CD4-positive, alpha-beta T cell (primary cell): ENCODE measurements at regions not wholly inside any gene's neighbourhood (a gene's known extent, or its start where the extent isn't known, plus 50 kb on each side); places are given as distances from the start of the nearest gene placed in this dataset.

Source experiments
- ATAC-seq: fragments of 200-7000 bp; cut with Tn5 transposase; one replicate; pipeline ENCODE4 v1.10.0; 2022; ENCODE audit warnings: mild to moderate bottlenecking; ENCODE audit not compliant: poor library complexity
- CTCF ChIA-PET: fragments of 350-600 bp; sonication (Branson Sonifier 250); formaldehyde crosslinking; loops from one replicate; lab custom pipeline; 2021; ENCODE audit warnings: antibody characterized with exemption, inconsistent platforms; lab: Charles Lee
- POLR2A ChIA-PET: fragments of 350-600 bp; sonication (Branson Sonifier 250); formaldehyde crosslinking; loops from one replicate; lab custom pipeline; 2021; ENCODE audit warnings: antibody characterized with exemption, inconsistent platforms; lab: Charles Lee
- DNase-seq, 14 experiments: peaks; one replicate each; pipeline ENCODE4 v3.0.0-alpha.2; 2013 to 2020; ENCODE audit warnings: mixed read lengths in 2 of 14
- H3K27ac ChIP-seq, 2 donors: one replicate each; pipeline versions ENCODE4 v1.5.1 to v1.7.0; 2013; ENCODE audit warnings: low read length in 2 of 2, low read depth in 1 of 2, mild to moderate bottlenecking in 1 of 2
- H3K27me3 ChIP-seq, 2 experiments: 1 replicate in 1 of 2; 2 replicates in 1 of 2; pipeline versions ENCODE4 v1.6.1 to v1.7.0; 2013; ENCODE audit warnings: low read length in 2 of 2, control low read depth in 1 of 2, mild to moderate bottlenecking in 1 of 2, moderate library complexity in 1 of 2; ENCODE audit not compliant: insufficient read depth in 2 of 2, control insufficient read depth in 1 of 2
- H3K36me3 ChIP-seq: one replicate; pipeline ENCODE4 v1.6.1; 2013; ENCODE audit warnings: low read length, control low read depth; ENCODE audit not compliant: insufficient read depth
- H3K4me1 ChIP-seq: one replicate; pipeline ENCODE4 v1.6.1; 2013; ENCODE audit warnings: low read length, control low read depth; ENCODE audit not compliant: insufficient read depth
- H3K4me3 ChIP-seq: one replicate; pipeline ENCODE4 v1.5.1; 2013; ENCODE audit warnings: mild to moderate bottlenecking, low read length, moderate library complexity
- H3K9me3 ChIP-seq, 2 experiments: 1 replicate in 1 of 2; 2 replicates in 1 of 2; pipeline versions ENCODE4 v1.6.1 to v1.7.0; 2013; ENCODE audit warnings: low read length in 2 of 2, mild to moderate bottlenecking in 2 of 2, control low read depth in 1 of 2, moderate library complexity in 1 of 2; ENCODE audit not compliant: control insufficient read depth in 1 of 2, insufficient read depth in 1 of 2
- H3K27ac Mint-ChIP-seq: one replicate; pipeline ENCODE4 v1.8.0; 2020; ENCODE audit warnings: mixed read lengths
- H3K27me3 Mint-ChIP-seq: one replicate; pipeline ENCODE4 v1.8.0; 2021; ENCODE audit warnings: mixed read lengths
- H3K36me3 Mint-ChIP-seq: one replicate; pipeline ENCODE4 v1.8.0; 2021; ENCODE audit warnings: low read depth, mixed read lengths
- H3K4me1 Mint-ChIP-seq: one replicate; pipeline ENCODE4 v1.8.0; 2021; ENCODE audit warnings: low read depth, mixed read lengths
- H3K4me3 Mint-ChIP-seq: one replicate; pipeline ENCODE4 v1.8.0; 2020; ENCODE audit warnings: mild to moderate bottlenecking, mixed read lengths
- H3K9me3 Mint-ChIP-seq: one replicate; pipeline ENCODE4 v1.8.0; 2020; ENCODE audit warnings: mixed read lengths
- CTCF ChIP-seq: fragments of 200-600 bp; IDR thresholded peaks from one replicate; pipeline ENCODE4 v1.8.0; 2022; ENCODE audit warnings: antibody characterized with exemption, mild to moderate bottlenecking
- intact Hi-C, 2 experiments: fragments of 100-400 bp; cut with DNase I in 1 of 2; cut with micrococcal nuclease in 1 of 2; formaldehyde crosslinking; loops; one replicate each; pipeline versions ENCODE4 v1.15.1 to v1.9.0; 2023 to 2025; cut with DNase I, micrococcal nuclease

- H3K9me3 ChIP-seq = peaks cover 0 to 7% of the 10 kb centered on the region in 2 experiments
- POLR2A ChIA-PET = no interaction called here
- no peaks in the 10 kb centered on the region for H3K27me3 ChIP-seq
- H3K27ac Mint-ChIP-seq = no peak overlapping the region
- no peak for DNase-seq
- no peak overlapping the region for H3K4me3 Mint-ChIP-seq
- intact Hi-C loops = no loop called here
- no peak for ATAC-seq
- no peaks in the 10 kb centered on the region for H3K27me3 Mint-ChIP-seq
- H3K36me3 ChIP-seq = no peaks in the 10 kb centered on the region
- H3K27ac ChIP-seq = no peak overlapping the region
- no peaks in the 10 kb centered on the region for H3K4me1 ChIP-seq
- no peak for TF ChIP-seq CTCF
- no peaks in the 10 kb centered on the region for H3K9me3 Mint-ChIP-seq
- no peaks in the 10 kb centered on the region for H3K4me1 Mint-ChIP-seq
- H3K36me3 Mint-ChIP-seq = no peaks in the 10 kb centered on the region
- CTCF ChIA-PET = no interaction called here
- no peak overlapping the region for H3K4me3 ChIP-seq
These were observed 384.0 kb upstream of the TMEFF2 start for GRCh38 chr2:192578780-192579179.

GRCh38 chr2:192577706-192578105 is 383.0 kb upstream of the TMEFF2 start:
- Histone ChIP-seq H3K27me3 (no peaks in the 10 kb centered on the region), H3K4me1 (no peaks in the 10 kb centered on the region), H3K36me3 (no peaks in the 10 kb centered on the region), H3K27ac (no peak overlapping the region), H3K4me3 (no peak overlapping the region), H3K9me3 (peaks cover 0 to 10% of the 10 kb centered on the region in 2 experiments)
- no peak for TF ChIP-seq CTCF
- ATAC-seq (no peak), DNase-seq (no peak)
- H3K9me3 Mint-ChIP-seq = no peaks in the 10 kb centered on the region
- H3K4me3 Mint-ChIP-seq = no peak overlapping the region
- ChIA-PET CTCF (no interaction called here), POLR2A (no interaction called here)
- no peaks in the 10 kb centered on the region for H3K36me3 Mint-ChIP-seq
- no peaks in the 10 kb centered on the region for H3K4me1 Mint-ChIP-seq
- intact Hi-C loops = no loop called here
- no peaks in the 10 kb centered on the region for H3K27me3 Mint-ChIP-seq
- no peak overlapping the region for H3K27ac Mint-ChIP-seq

- H3K9me3 ChIP-seq = peaks cover 0 to 11% of the 10 kb centered on the region in 2 experiments
- ATAC-seq (no peak), DNase-seq (no peak)
- no peaks in the 10 kb centered on the region for H3K36me3 ChIP-seq
- H3K27ac Mint-ChIP-seq = no peak overlapping the region
- no peaks in the 10 kb centered on the region for H3K27me3 Mint-ChIP-seq
- intact Hi-C loops = no loop called here
- ChIA-PET POLR2A (no interaction called here), CTCF (no interaction called here)
- no peak for TF ChIP-seq CTCF
- no peaks in the 10 kb centered on the region for H3K4me1 Mint-ChIP-seq
- H3K36me3 Mint-ChIP-seq = no peaks in the 10 kb centered on the region
- H3K27me3 ChIP-seq = no peaks in the 10 kb centered on the region
- H3K4me1 ChIP-seq = no peaks in the 10 kb centered on the region
- H3K27ac ChIP-seq = no peak overlapping the region
- H3K4me3 Mint-ChIP-seq = no peak overlapping the region
- H3K9me3 Mint-ChIP-seq = no peaks in the 10 kb centered on the region
- H3K4me3 ChIP-seq = no peak overlapping the region
These were observed 379.8 kb upstream of the TMEFF2 start for GRCh38 chr2:192574552-192574951.
